LHCN-M2 (cell line): ENCODE measurements at regions not wholly inside any gene's neighbourhood (a gene's known extent, or its start where the extent isn't known, plus 50 kb on each side); places are given as distances from the start of the nearest gene placed in this dataset.
"Not testable (repeated sequence)": the region's sequence is repeated elsewhere in the genome, so short reads cannot be mapped to it uniquely, and the experiment has no call there.

ENCODE experiments used
- DNase-seq: peaks from one replicate; pipeline ENCODE4 v3.0.0-alpha.2; 2012; ENCODE audit warnings: low read depth

GRCh38 chr7:96561892-96562291 is 147.8 kb downstream of the SEM1 start:
- no peak for DNase-seq

DNA sequence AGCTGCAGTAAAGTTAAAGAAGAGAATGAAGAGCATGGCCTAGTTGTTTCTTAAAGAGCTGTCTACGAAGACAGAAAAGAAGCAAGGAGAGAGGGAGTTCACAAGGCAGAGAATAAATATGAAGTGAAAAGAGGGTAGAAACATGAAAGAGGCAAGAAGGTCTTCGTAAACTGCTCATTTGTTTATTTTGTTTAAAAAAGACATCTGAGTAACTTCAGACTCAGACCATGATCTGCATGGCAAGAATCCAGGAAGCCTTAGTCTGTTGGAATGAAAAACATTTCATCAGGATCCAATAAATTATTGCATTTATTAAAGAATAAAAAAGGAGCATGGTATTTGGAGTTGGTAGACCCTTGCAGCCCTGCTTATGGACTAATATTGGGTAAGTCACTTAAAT is 151.1 kb downstream of the SEM1 start:
- no peak for DNase-seq

DNA sequence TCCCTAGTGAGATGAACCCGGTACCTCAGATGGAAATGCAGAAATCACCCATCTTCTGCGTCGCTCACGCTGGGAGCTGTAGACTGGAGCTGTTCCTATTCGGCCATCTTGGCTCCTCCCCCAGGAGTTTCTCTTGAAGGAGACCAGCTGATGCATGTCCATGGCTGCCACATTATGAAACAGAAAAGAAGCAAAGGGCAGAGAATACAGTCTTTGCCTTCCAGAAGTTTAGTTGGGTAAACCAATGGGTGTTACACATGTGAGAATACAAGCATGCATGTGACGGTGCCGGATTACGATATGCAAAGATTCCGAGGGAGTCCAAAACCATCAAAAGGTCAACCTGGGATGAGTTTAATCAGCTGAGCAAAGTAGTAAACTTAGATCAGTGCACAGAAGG is 151.6 kb downstream of the SEM1 start:
- DNase-seq: no peak

GRCh38 chr7:96557598-96557997 is 152.0 kb downstream of the SEM1 start:
- DNase-seq: not testable (repeated sequence)

GRCh38 chr7:96548664-96549063 is 161.0 kb downstream of the SEM1 start:
- peak; percentile 40 for DNase-seq

DNA sequence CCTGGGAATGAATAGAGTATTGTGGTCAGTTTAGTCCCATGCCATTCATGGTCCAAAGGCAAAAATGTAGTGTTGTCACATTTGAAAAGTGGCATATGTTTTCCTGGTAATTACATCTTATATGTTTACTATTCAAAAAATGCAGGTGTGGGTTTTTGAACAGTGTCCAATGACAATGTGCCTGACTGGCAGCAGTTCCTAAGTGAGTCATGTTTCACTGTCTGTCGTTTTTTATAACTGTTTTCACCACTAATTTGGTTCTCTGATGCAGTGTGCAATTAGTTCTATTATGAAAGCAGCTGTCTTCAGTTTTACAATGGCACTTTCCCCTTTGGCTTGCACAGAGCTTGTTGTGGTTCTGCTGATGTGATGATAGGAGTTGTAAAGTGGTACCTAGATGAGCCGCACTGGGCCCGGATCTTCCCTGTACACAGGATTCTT is 162.3 kb downstream of the SEM1 start:
- no peak for DNase-seq

DNA sequence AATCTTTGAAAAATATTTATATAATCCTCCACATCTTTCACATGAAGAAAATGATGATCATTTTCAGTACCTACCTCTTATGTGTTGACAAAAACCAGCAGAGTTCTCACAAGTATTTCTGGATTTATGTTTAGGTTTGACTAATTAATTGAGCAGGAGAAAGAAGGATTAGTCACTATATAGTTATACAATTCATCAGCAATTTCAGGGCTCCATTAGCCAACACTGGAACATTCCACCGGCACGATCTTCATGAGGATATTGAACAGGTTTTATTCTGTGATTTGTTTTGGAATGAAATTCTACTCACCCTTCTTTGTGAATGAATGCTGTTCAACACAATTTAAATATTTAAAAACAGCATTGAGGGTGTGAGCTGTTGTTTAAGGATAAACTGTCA is 163.2 kb downstream of the SEM1 start:
- DNase-seq: no peak

DNA sequence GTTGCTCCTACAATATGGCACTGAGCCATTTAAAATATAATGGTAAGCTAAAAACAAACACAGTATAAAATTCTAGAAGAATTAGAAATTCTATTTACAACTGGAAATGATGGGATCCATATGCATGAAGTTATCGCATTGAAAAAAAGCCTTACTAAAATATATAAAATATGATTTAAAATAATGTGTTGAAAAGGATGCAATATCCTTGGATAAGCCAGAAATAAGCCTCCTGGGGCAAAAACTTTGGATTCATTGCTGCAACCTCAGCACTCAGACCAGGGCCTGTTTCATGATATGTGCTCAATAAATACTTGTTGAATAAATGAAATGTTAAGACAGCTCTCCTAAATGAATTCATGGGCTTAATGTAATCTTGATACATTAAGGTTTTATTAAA is 170.2 kb downstream of the SEM1 start:
- no peak for DNase-seq

GRCh38 chr7:96538632-96539031 is 171.0 kb downstream of the SEM1 start:
- no peak for DNase-seq

GRCh38 chr7:96534221-96534620 is 175.4 kb downstream of the SEM1 start:
- DNase-seq: no peak

GRCh38 chr7:96532428-96532935 is 177.2 kb downstream of the SEM1 start:
- DNase-seq: no peak

DNA sequence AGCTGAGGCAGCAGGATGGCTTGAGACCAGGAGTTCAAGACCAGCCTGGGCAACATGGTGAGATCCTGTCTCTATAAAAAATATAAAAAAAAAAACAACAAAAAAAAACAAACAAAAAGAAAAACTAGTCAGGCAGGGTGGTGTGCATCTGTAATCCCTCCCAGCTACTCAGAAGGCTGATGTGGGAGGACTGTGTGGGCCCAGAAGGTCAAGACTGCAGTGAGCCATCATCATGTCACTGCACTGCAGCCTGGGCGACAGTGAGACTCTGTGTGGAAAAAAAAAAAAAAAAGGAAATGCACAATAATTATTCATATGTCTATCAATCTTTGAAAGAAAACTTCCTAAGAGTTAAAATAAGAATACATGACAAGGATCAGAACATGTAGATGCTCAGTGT is 178.3 kb downstream of the SEM1 start:
- DNase-seq: no peak

- no peak for DNase-seq
Measured at GRCh38 chr7:96530786-96531185, 178.9 kb downstream of the SEM1 start.

DNA sequence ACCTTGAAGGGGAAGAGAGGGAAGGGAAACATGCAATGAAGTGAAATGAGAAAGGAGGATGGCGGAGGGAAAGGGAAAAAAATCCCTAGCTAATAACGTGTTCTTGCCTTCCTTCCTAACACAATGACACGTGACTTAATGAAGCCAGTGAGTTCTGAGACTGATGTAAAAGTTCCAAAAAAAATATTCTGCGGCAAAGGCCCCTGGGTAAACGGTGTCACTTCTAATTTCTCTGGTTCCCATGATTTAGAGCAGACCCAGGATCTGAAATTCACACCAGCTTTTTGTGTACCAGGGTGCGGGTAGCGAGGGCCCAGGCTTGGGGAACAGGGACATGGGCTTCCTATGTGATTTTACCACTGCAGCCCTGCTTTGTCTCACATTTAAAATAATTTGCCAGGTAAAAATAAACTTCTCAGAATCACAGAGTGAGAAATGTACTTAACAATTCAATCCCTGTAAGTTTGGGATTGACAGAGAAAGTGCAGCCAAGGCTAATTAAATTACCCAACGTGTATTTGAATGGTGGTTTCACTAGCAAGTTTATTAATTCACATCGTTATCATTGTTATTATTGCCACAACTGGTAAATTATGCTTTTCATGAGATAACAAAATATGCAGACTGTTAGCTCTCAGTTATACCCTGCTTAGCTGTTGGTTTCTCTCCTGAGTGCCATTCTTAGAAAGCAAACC is 182.4 kb downstream of the SEM1 start:
- DNase-seq: no peak

DNA sequence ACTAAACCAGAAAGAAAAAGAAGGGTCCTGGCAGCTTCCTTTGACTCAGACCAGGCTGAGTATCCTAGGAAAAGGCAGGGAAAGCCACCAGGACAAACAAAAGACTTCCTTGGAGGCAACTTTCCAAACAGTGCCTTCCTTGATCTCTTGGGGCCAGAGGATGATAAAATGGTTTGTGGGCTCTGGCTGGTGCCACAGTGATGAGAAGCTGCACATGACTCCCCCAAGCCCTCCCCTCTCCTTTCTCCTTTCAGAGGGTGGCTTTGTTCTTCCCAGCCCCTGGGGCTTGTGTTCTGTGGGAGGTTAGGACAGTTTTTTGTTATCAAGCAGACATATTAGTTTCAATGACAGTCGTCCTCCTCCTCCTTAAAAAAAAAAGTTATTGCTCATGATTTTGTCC is 183.2 kb downstream of the SEM1 start:
- DNase-seq: no peak

DNA sequence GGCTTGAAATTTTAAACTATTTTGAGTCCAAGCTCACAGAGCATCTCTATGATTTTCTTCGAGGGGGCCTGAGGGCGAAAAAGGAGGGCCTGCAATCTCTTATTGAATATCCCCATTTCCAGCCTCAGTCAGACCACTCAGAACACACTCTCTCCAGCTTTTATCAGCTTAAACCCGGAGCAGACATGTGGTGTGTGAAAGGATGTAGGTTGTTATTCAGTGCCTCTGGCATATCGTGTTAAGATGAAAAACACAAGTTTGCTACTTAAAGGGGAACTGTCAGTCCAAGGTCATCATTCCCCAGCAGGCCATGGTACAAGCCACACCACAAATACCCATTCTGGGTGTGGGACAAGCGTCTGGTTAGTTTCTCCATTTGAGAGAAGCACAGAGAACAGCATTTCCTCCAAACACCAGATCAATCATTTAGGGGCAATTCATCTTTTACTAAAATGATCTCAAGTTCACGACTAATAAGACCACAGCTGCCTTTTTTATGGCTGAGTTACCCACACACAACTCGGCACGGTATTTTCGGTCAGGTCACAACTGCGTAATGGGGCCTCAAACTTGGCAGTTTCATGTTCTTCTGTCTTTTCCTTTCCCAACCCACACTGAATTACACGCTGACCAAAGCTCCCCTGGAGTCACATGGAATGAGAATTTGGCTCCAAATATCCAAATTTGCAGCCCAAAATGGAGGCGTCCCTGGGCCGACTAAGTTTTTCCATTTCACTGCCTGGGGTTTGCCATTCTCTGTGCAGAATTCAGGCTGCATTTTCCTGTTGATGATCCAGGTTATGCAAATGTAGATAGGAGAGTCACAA is 188.4 kb downstream of the SEM1 start:
- DNase-seq: no peak

DNA sequence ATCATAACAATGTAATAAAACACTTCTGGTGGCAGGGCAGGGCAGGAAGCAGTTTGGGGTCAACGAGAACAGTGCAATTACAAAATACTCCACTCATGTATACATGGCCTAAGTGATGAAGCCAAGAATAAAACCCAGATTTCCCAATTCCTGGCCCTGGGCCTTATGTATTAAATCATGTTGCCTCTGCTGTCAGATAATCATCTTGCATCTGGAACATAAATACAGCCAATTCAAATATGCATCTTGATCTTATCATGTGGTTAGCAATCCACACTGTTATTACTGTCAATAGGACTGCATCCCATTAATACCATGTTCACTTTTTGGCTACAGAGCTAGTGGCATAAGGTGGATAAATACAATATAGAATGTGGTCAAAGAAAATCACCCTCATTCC is 186.5 kb upstream of the SLC25A13 start:
- no peak for DNase-seq

DNA sequence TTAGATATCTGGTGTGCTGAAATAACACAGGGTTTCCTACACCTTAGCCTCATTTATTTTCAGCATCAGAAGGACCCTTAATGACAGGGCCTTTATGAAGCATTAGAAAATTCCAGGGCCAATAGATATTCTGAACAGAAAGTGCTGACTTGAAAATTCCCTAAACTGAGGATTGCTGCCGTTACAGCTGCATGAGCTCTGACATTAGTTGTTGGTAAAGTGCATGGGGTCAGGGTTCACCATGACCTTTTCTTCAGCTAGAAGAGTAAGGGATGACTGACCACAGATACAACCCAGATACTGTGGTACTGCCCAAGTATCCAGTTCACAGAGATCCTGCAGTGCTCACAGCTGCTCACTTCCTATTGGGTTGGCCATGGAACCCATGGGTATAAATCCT is 181.7 kb upstream of the SLC25A13 start:
- DNase-seq: no peak

GRCh38 chr7:96501318-96501717 is 179.4 kb upstream of the SLC25A13 start:
- DNase-seq: no peak

GRCh38 chr7:96499532-96499931 is 177.6 kb upstream of the SLC25A13 start:
- no peak for DNase-seq

- no peak for DNase-seq
Measured at GRCh38 chr7:96497567-96497966, 175.7 kb upstream of the SLC25A13 start.

DNA sequence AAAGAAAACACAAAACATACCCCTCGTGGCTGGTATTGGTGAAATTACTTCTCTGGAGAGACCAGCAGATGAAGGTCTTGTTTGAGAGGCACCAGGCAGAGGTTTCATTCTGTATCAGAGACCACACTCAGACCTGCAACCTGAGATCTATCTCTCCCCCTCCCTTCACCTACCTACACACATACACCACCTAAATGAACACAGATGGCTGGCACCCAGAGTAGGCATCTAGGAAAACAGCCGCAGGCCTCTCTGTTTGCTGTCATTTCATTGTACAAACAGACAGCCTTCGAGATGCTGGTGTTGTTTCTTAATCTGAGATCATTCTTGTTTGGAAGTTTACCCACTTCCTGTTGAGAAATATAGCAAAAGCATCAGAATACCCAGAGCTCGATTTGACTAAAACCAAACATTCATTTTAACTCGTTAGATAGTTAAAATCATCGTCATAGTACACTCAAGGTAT is 173.9 kb upstream of the SLC25A13 start:
- DNase-seq: no peak

DNA sequence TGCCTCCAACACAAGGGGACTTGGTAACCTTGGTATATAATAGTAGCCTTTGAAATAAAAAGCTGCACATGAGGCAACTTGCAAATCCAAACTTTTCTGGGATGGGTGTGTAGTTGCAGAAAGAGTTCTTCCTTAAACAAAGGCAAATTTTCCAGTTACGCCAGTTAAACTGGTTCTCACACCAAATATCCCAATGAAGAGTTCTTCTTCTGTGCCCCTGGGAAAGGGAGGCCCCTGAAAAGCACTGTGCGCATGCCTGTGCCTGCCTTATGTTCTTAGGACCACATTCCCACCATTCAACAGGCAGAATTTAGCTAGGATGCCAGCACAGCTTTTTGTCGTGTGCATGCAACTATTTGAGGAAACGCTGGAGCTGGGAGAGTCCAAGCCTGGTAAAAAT is 164.8 kb upstream of the SLC25A13 start:
- no peak for DNase-seq
